ENCODE measurements at regions not wholly inside any gene's neighbourhood (a gene's known extent, or its start where the extent isn't known, plus 50 kb on each side); places are given as distances from the start of the nearest gene placed in this dataset.

GRCh38 chr7:9097565-9098060 lies 664.2 kb downstream of the NXPH1 start:
- H4K20me1 ChIP-seq (ENCODE audit: control insufficient read depth, insufficient read depth, insufficient read length) = no peaks in the 10 kb centered on the region
- H3K36me3 Mint-ChIP-seq (ENCODE audit: insufficient read depth in 1 of 3, low read depth in 3 of 3) = peaks cover 0 to 17% (median 1%) of the 10 kb centered on the region in 3 experiments; a peak in 2 of 7 replicates
- no peaks in the 10 kb centered on the region for H3K27me3 Mint-ChIP-seq (ENCODE audit: low read depth)
- no peak overlapping the region for H3K27ac Mint-ChIP-seq
- H2BK12ac ChIP-seq (ENCODE audit: insufficient read length, low read depth, low read length) = no peak overlapping the region
- H2BK20ac ChIP-seq (ENCODE audit: low read depth, low read length, poor library complexity, severe bottlenecking) = no peak overlapping the region
- DNase-seq = no peak
- H3K27ac ChIP-seq (ENCODE audit: insufficient read length, low read depth, low read length) = no peak overlapping the region
- no peak for TF ChIP-seq CTCF (conservative IDR thresholded peaks at IDR 0.05)
- H4K91ac ChIP-seq (ENCODE audit: insufficient read length, low read depth, low read length) = no peak overlapping the region
- no peak overlapping the region for H3K14ac ChIP-seq (ENCODE audit: insufficient read depth, low read length)
- no peaks in the 10 kb centered on the region for H3K4me1 ChIP-seq (ENCODE audit: insufficient read depth, low read length)
- no peak overlapping the region for H3K4me3 Mint-ChIP-seq
- H3K9me3 ChIP-seq (ENCODE audit: control insufficient read depth, low read depth, low read length) = no peaks in the 10 kb centered on the region
- no peaks in the 10 kb centered on the region for H3K23me2 ChIP-seq (ENCODE audit: insufficient read length, low read depth, low read length, poor library complexity, severe bottlenecking)
- H3K27me3 ChIP-seq (ENCODE audit: insufficient read depth, low read length) = no peaks in the 10 kb centered on the region
- WGBS (ENCODE audit: extremely low coverage, insufficient read length, low lambda C conversion rate) = no CpG with 5 or more reads among the region's 2 CpGs
- no peak overlapping the region for H3K9ac ChIP-seq (ENCODE audit: extremely low read depth, insufficient read length, low read length)
- no peak overlapping the region for H4K8ac ChIP-seq (replicated peaks; ENCODE audit: insufficient read length, low read depth, low read length)
- H4K5ac ChIP-seq (ENCODE audit: insufficient read length, low read depth, low read length) = no peak overlapping the region
- no peak overlapping the region for H2BK5ac ChIP-seq (ENCODE audit: insufficient read length, low read length)
- H3K4me1 Mint-ChIP-seq = no peaks in the 10 kb centered on the region
- no peak overlapping the region for H3K18ac ChIP-seq (ENCODE audit: insufficient read length, low read depth, low read length)
- no peak overlapping the region for H3K4ac ChIP-seq (ENCODE audit: low read depth, low read length)
- no peak overlapping the region for H3K56ac ChIP-seq (ENCODE audit: insufficient read length, low read depth, low read length)
- H3K4me2 ChIP-seq (ENCODE audit: insufficient read depth, insufficient read length, low read length) = no peak overlapping the region
- no peak overlapping the region for H3T11ph ChIP-seq (ENCODE audit: low read length)
- H2BK120ac ChIP-seq (ENCODE audit: low read depth, low read length, poor library complexity, severe bottlenecking) = no peak overlapping the region
- no peak overlapping the region for H3K23ac ChIP-seq (ENCODE audit: insufficient read length, low read depth, low read length)
- peaks cover 7 to 14% of the 10 kb centered on the region in 2 experiments; a peak in 3 of 5 replicates for H3K9me3 Mint-ChIP-seq
- no peak overlapping the region for H2AK5ac ChIP-seq (ENCODE audit: insufficient read length, low read length)
- no peak overlapping the region for H2AFZ ChIP-seq (ENCODE audit: low read length)
- H3K79me1 ChIP-seq (ENCODE audit: insufficient read depth, low read depth, low read length, poor library complexity, severe bottlenecking) = no peaks in the 10 kb centered on the region
- H3K79me2 ChIP-seq (ENCODE audit: insufficient read depth, low read length) = no peaks in the 10 kb centered on the region
- no peak overlapping the region for H2BK15ac ChIP-seq (ENCODE audit: low read depth, low read length)

All from H9 (cell line).